K562 (cell line): ENCODE measurements at regions not wholly inside any gene's neighbourhood (a gene's known extent, or its start where the extent isn't known, plus 50 kb on each side); places are given as distances from the start of the nearest gene placed in this dataset.

Source experiments
- BHLHE40 ChIP-seq: IDR thresholded peaks from 2 replicates; pipeline ENCODE4 v1.6.1; 2011; ENCODE audit warnings: low read length, improper control_type of control experiment
- PHB ChIP-seq: fragments of 250-450 bp; sonication (Bioruptor Pico); IDR thresholded peaks from 2 replicates; pipeline ENCODE4 v1.5.0; 2021
- POLR2AphosphoS5 ChIP-seq: IDR thresholded peaks from 2 replicates; pipeline ENCODE4 v1.6.1; 2011; ENCODE audit warnings: mild to moderate bottlenecking, low read depth, low read length, moderate library complexity; ENCODE audit not compliant: control insufficient read depth, insufficient read depth

GRCh38 chr2:180819106-180819505, 161.3 kb upstream of the UBE2E3 start:
- TF ChIP-seq BHLHE40 (no peak), POLR2AphosphoS5 (no peak), PHB (no peak)
